ENCODE measurements at regions not wholly inside any gene's neighbourhood (a gene's known extent, or its start where the extent isn't known, plus 50 kb on each side); places are given as distances from the start of the nearest gene placed in this dataset.

- TF ChIP-seq EZH2 (IDR thresholded peaks at IDR 0.05; ENCODE audit: borderline replicate concordance, low read length), result no peak
- no peak for TF ChIP-seq CTCF (IDR thresholded peaks at IDR 0.05; ENCODE audit: low read length)
These were observed 225.8 kb downstream of the MEF2C start for GRCh38 chr5:88657136-88657535.

Measured in OCI-LY1 (cell line).